ENCODE measurements at regions not wholly inside any gene's neighbourhood (a gene's known extent, or its start where the extent isn't known, plus 50 kb on each side); places are given as distances from the start of the nearest gene placed in this dataset.
A peak's percentile ranks its signal among the peaks of the same experiment; 100 is the strongest.

GRCh38 chr1:208681878-208682663 is 437.9 kb upstream of the PLXNA2 start:
- 26% methylated on average over 2 of the region's 4 CpGs for WGBS (ENCODE audit: insufficient coverage)
- peak overlapping the region; percentile 10 for H3K27ac ChIP-seq (ENCODE audit: low read length)

GRCh38 chr1:208682664-208683013 is 438.5 kb upstream of the PLXNA2 start:
- DNase-seq: no peak
- no peak overlapping the region for H3K4me3 ChIP-seq (ENCODE audit: low read length)
- H3K9me3 ChIP-seq (replicated peaks; ENCODE audit: control insufficient read depth, low read depth, low read length): no peaks in the 10 kb centered on the region
- H3K27me3 ChIP-seq (ENCODE audit: control insufficient read depth, insufficient read depth, low read length): no peaks in the 10 kb centered on the region
- H3K4me1 ChIP-seq (ENCODE audit: control insufficient read depth, insufficient read depth, low read length): no peaks in the 10 kb centered on the region
- H3K36me3 ChIP-seq (ENCODE audit: control insufficient read depth, insufficient read depth, low read length): no peaks in the 10 kb centered on the region
- peak overlapping the region; percentile 10 for H3K27ac ChIP-seq (ENCODE audit: low read length)
- 35% methylated on average over 2 of the region's 2 CpGs for WGBS (ENCODE audit: insufficient coverage)

More at GRCh38 chr1:208681878-208682663, 437.9 kb upstream of the PLXNA2 start:
- H3K4me1 ChIP-seq (ENCODE audit: control insufficient read depth, insufficient read depth, low read length): no peaks in the 10 kb centered on the region
- no peak overlapping the region for H3K4me3 ChIP-seq (ENCODE audit: low read length)
- H3K27me3 ChIP-seq (ENCODE audit: control insufficient read depth, insufficient read depth, low read length): no peaks in the 10 kb centered on the region
- H3K36me3 ChIP-seq (ENCODE audit: control insufficient read depth, insufficient read depth, low read length): no peaks in the 10 kb centered on the region
- H3K9me3 ChIP-seq (replicated peaks; ENCODE audit: control insufficient read depth, low read depth, low read length): no peaks in the 10 kb centered on the region
- peak; percentile 30 for DNase-seq

- no peaks in the 10 kb centered on the region for H3K9me3 ChIP-seq (replicated peaks; ENCODE audit: control insufficient read depth, low read depth, low read length)
- peak; percentile 4 for DNase-seq
- no peaks in the 10 kb centered on the region for H3K4me1 ChIP-seq (ENCODE audit: control insufficient read depth, insufficient read depth, low read length)
- H3K36me3 ChIP-seq (ENCODE audit: control insufficient read depth, insufficient read depth, low read length): no peaks in the 10 kb centered on the region
- H3K27me3 ChIP-seq (ENCODE audit: control insufficient read depth, insufficient read depth, low read length): no peaks in the 10 kb centered on the region
- no peak overlapping the region for H3K27ac ChIP-seq (ENCODE audit: low read length)
- H3K4me3 ChIP-seq (ENCODE audit: low read length): no peak overlapping the region
Observed at GRCh38 chr1:208683141-208683540, 439.0 kb upstream of the PLXNA2 start.

GRCh38 chr1:208684192-208684591 is 440.0 kb upstream of the PLXNA2 start:
- no peaks in the 10 kb centered on the region for H3K9me3 ChIP-seq (replicated peaks; ENCODE audit: control insufficient read depth, low read depth, low read length)
- WGBS (ENCODE audit: insufficient coverage): 100% methylated on average over 1 of the region's 2 CpGs
- H3K4me3 ChIP-seq (ENCODE audit: low read length): no peak overlapping the region
- no peaks in the 10 kb centered on the region for H3K36me3 ChIP-seq (ENCODE audit: control insufficient read depth, insufficient read depth, low read length)
- no peaks in the 10 kb centered on the region for H3K27me3 ChIP-seq (ENCODE audit: control insufficient read depth, insufficient read depth, low read length)
- DNase-seq: no peak
- H3K4me1 ChIP-seq (ENCODE audit: control insufficient read depth, insufficient read depth, low read length): no peaks in the 10 kb centered on the region
- H3K27ac ChIP-seq (ENCODE audit: low read length): no peak overlapping the region

- Histone ChIP-seq H3K27me3 (ENCODE audit: control insufficient read depth, insufficient read depth, low read length) (no peaks in the 10 kb centered on the region), H3K36me3 (ENCODE audit: control insufficient read depth, insufficient read depth, low read length) (no peaks in the 10 kb centered on the region), H3K4me1 (ENCODE audit: control insufficient read depth, insufficient read depth, low read length) (no peaks in the 10 kb centered on the region), H3K4me3 (ENCODE audit: low read length) (no peak overlapping the region), H3K9me3 (replicated peaks; ENCODE audit: control insufficient read depth, low read depth, low read length) (no peaks in the 10 kb centered on the region), H3K27ac (ENCODE audit: low read length) (no peak overlapping the region)
- DNase-seq: no peak
- no CpG with 5 or more reads among the region's 2 CpGs for WGBS (ENCODE audit: insufficient coverage)
Observed at GRCh38 chr1:208686592-208686991, 442.4 kb upstream of the PLXNA2 start.

GRCh38 chr1:208688656-208689315 is 444.6 kb upstream of the PLXNA2 start:
- Histone ChIP-seq H3K9me3 (replicated peaks; ENCODE audit: control insufficient read depth, low read depth, low read length) (no peaks in the 10 kb centered on the region), H3K27ac (ENCODE audit: low read length) (no peak overlapping the region), H3K36me3 (ENCODE audit: control insufficient read depth, insufficient read depth, low read length) (no peaks in the 10 kb centered on the region), H3K4me1 (ENCODE audit: control insufficient read depth, insufficient read depth, low read length) (no peaks in the 10 kb centered on the region), H3K27me3 (ENCODE audit: control insufficient read depth, insufficient read depth, low read length) (no peaks in the 10 kb centered on the region), H3K4me3 (ENCODE audit: low read length) (no peak overlapping the region)
- no CpG with 5 or more reads among the region's 2 CpGs for WGBS (ENCODE audit: insufficient coverage)
- DNase-seq: no peak

- DNase-seq: no peak
Observed at GRCh38 chr1:208691012-208691411, 446.8 kb upstream of the PLXNA2 start.

GRCh38 chr1:208709981-208710380 is 465.8 kb upstream of the PLXNA2 start:
- no peaks in the 10 kb centered on the region for H3K36me3 ChIP-seq (ENCODE audit: control insufficient read depth, insufficient read depth, low read length)
- H3K27ac ChIP-seq (ENCODE audit: low read length): no peak overlapping the region
- WGBS (ENCODE audit: insufficient coverage): 93% methylated on average over 3 of the region's 4 CpGs

More at GRCh38 chr1:208691012-208691411, 446.8 kb upstream of the PLXNA2 start:
- Histone ChIP-seq H3K4me3 (ENCODE audit: low read length) (no peak overlapping the region), H3K36me3 (ENCODE audit: control insufficient read depth, insufficient read depth, low read length) (no peaks in the 10 kb centered on the region), H3K4me1 (ENCODE audit: control insufficient read depth, insufficient read depth, low read length) (no peaks in the 10 kb centered on the region), H3K27me3 (ENCODE audit: control insufficient read depth, insufficient read depth, low read length) (no peaks in the 10 kb centered on the region), H3K9me3 (replicated peaks; ENCODE audit: control insufficient read depth, low read depth, low read length) (no peaks in the 10 kb centered on the region), H3K27ac (ENCODE audit: low read length) (no peak overlapping the region)
- 70% methylated on average over 2 of the region's 3 CpGs for WGBS (ENCODE audit: insufficient coverage)

GRCh38 chr1:208714323-208714722 is 470.1 kb upstream of the PLXNA2 start:
- no peak for DNase-seq
- WGBS (ENCODE audit: insufficient coverage): 87% methylated on average over 3 of the region's 4 CpGs
- Histone ChIP-seq H3K9me3 (replicated peaks; ENCODE audit: control insufficient read depth, low read depth, low read length) (no peaks in the 10 kb centered on the region), H3K27ac (ENCODE audit: low read length) (no peak overlapping the region), H3K36me3 (ENCODE audit: control insufficient read depth, insufficient read depth, low read length) (no peaks in the 10 kb centered on the region), H3K4me1 (ENCODE audit: control insufficient read depth, insufficient read depth, low read length) (no peaks in the 10 kb centered on the region), H3K4me3 (ENCODE audit: low read length) (no peak overlapping the region), H3K27me3 (ENCODE audit: control insufficient read depth, insufficient read depth, low read length) (no peaks in the 10 kb centered on the region)

More at GRCh38 chr1:208709981-208710380, 465.8 kb upstream of the PLXNA2 start:
- no peak for DNase-seq
- Histone ChIP-seq H3K9me3 (replicated peaks; ENCODE audit: control insufficient read depth, low read depth, low read length) (no peaks in the 10 kb centered on the region), H3K4me1 (ENCODE audit: control insufficient read depth, insufficient read depth, low read length) (no peaks in the 10 kb centered on the region), H3K27me3 (ENCODE audit: control insufficient read depth, insufficient read depth, low read length) (no peaks in the 10 kb centered on the region), H3K4me3 (ENCODE audit: low read length) (no peak overlapping the region)

- WGBS (ENCODE audit: insufficient coverage): 79% methylated on average over 3 of the region's 5 CpGs
- H3K27ac ChIP-seq (ENCODE audit: low read length): no peak overlapping the region
- no peak for DNase-seq
- H3K4me1 ChIP-seq (ENCODE audit: control insufficient read depth, insufficient read depth, low read length): no peaks in the 10 kb centered on the region
- no peak overlapping the region for H3K4me3 ChIP-seq (ENCODE audit: low read length)
- no peaks in the 10 kb centered on the region for H3K36me3 ChIP-seq (ENCODE audit: control insufficient read depth, insufficient read depth, low read length)
- H3K27me3 ChIP-seq (ENCODE audit: control insufficient read depth, insufficient read depth, low read length): no peaks in the 10 kb centered on the region
- H3K9me3 ChIP-seq (replicated peaks; ENCODE audit: control insufficient read depth, low read depth, low read length): peaks cover 5% of the 10 kb centered on the region
Observed at GRCh38 chr1:208717525-208717924, 473.3 kb upstream of the PLXNA2 start.
